WTC11 (cell line): ENCODE measurements at regions not wholly inside any gene's neighbourhood (a gene's known extent, or its start where the extent isn't known, plus 50 kb on each side); places are given as distances from the start of the nearest gene placed in this dataset.

Experiments
- ATAC-seq: fragments of 200-7000 bp; cut with Tn5 transposase; 2 replicates; pipeline ENCODE4 v1.10.0; 2021; ENCODE audit warnings: mild to moderate bottlenecking, moderate library complexity
- CTCF ChIA-PET: fragments of 300-600 bp; sonication (Branson Sonifier 250); formaldehyde crosslinking; loops from one replicate; lab custom pipeline; 2021; ENCODE audit warnings: antibody characterized with exemption; lab: Charles Lee
- POLR2A ChIA-PET: fragments of 350-600 bp; sonication (Branson Sonifier 250); formaldehyde crosslinking; loops from one replicate; lab custom pipeline; 2021; ENCODE audit warnings: antibody characterized with exemption; lab: Charles Lee
- DNase-seq: peaks from one replicate; pipeline ENCODE4 v3.0.0; 2021; ENCODE audit warnings: low spot score
- H3K27ac Mint-ChIP-seq: 2 replicates; pipeline ENCODE4 v1.8.0; 2021; ENCODE audit warnings: mixed read lengths
- H3K27me3 Mint-ChIP-seq: 2 replicates; pipeline ENCODE4 v1.8.0; 2021; ENCODE audit warnings: low read depth, mild to moderate bottlenecking, moderate library complexity, mixed read lengths
- H3K36me3 Mint-ChIP-seq: 2 replicates; pipeline ENCODE4 v1.8.0; 2021; ENCODE audit warnings: mixed read lengths
- H3K4me1 Mint-ChIP-seq: 2 replicates; pipeline ENCODE4 v1.8.0; 2022; ENCODE audit warnings: mixed read lengths
- H3K4me3 Mint-ChIP-seq: 2 replicates; pipeline ENCODE4 v1.8.0; 2021; ENCODE audit warnings: mild to moderate bottlenecking, moderate library complexity, mixed read lengths
- H3K9me3 Mint-ChIP-seq: 2 replicates; pipeline ENCODE4 v1.8.0; 2021; ENCODE audit warnings: mixed read lengths
- ATF1 ChIP-seq: sonication (generic); formaldehyde crosslinking; IDR thresholded peaks from 2 replicates; pipeline ENCODE4 v1.8.1; 2023; ENCODE audit warnings: mild to moderate bottlenecking, moderate library complexity, missing genetic modification reagents
- ATF6 ChIP-seq: sonication (generic); formaldehyde crosslinking; IDR thresholded peaks from 2 replicates; pipeline ENCODE4 v1.8.1; 2023; ENCODE audit warnings: mild to moderate bottlenecking, missing genetic modification reagents
- CBFB ChIP-seq: sonication (generic); formaldehyde crosslinking; IDR thresholded peaks from 2 replicates; pipeline ENCODE4 v1.8.1; 2022; ENCODE audit warnings: mild to moderate bottlenecking, low read depth, missing genetic modification reagents
- FOXJ3 ChIP-seq: sonication (generic); formaldehyde crosslinking; IDR thresholded peaks from 2 replicates; pipeline ENCODE4 v1.9.0; 2021; ENCODE audit warnings: missing genetic modification reagents, mild to moderate bottlenecking, borderline replicate concordance
- FOXK1 ChIP-seq: sonication (generic); formaldehyde crosslinking; IDR thresholded peaks from 2 replicates; pipeline ENCODE4 v1.8.0; 2022; ENCODE audit warnings: mild to moderate bottlenecking, moderate library complexity, missing genetic modification reagents
- FOXP4 ChIP-seq: sonication (generic); formaldehyde crosslinking; IDR thresholded peaks from 2 replicates; pipeline ENCODE4 v1.8.0; 2022; ENCODE audit warnings: mild to moderate bottlenecking, missing genetic modification reagents
- GRHL2 ChIP-seq: fragments of 250-450 bp; sonication (Bioruptor Pico); IDR thresholded peaks from 2 replicates; pipeline ENCODE4 v1.8.0; 2022; ENCODE audit warnings: mild to moderate bottlenecking, moderate library complexity; ENCODE audit not compliant: insufficient replicate concordance, severe bottlenecking
- IRF2 ChIP-seq: sonication (generic); formaldehyde crosslinking; IDR thresholded peaks from 2 replicates; pipeline ENCODE4 v1.8.0; 2022; ENCODE audit warnings: low read depth, missing genetic modification reagents, borderline replicate concordance
- MAX ChIP-seq: sonication (generic); formaldehyde crosslinking; IDR thresholded peaks from 2 replicates; pipeline ENCODE4 v1.8.0; 2022; ENCODE audit warnings: mild to moderate bottlenecking, missing genetic modification reagents
- NR2C2 ChIP-seq: sonication (generic); formaldehyde crosslinking; IDR thresholded peaks from 2 replicates; pipeline ENCODE4 v1.8.0; 2022; ENCODE audit warnings: mild to moderate bottlenecking, missing genetic modification reagents
- SMAD3 ChIP-seq: sonication (generic); formaldehyde crosslinking; IDR thresholded peaks from 2 replicates; pipeline ENCODE4 v1.8.0; 2022; ENCODE audit warnings: missing genetic modification reagents, mild to moderate bottlenecking, borderline replicate concordance
- TCF7 ChIP-seq: sonication (generic); formaldehyde crosslinking; IDR thresholded peaks from 2 replicates; pipeline ENCODE4 v1.8.0; 2022; ENCODE audit warnings: mild to moderate bottlenecking, low read depth, missing genetic modification reagents, moderate library complexity
- TP53 ChIP-seq: sonication (generic); formaldehyde crosslinking; IDR thresholded peaks from 2 replicates; pipeline ENCODE4 v1.8.1; 2023; ENCODE audit warnings: mild to moderate bottlenecking, missing genetic modification reagents
- USF2 ChIP-seq: sonication (generic); formaldehyde crosslinking; IDR thresholded peaks from 2 replicates; pipeline ENCODE4 v1.8.1; 2023; ENCODE audit warnings: mild to moderate bottlenecking, missing genetic modification reagents, moderate library complexity
- ZNF121 ChIP-seq: sonication (generic); formaldehyde crosslinking; IDR thresholded peaks from 2 replicates; pipeline ENCODE4 v1.8.0; 2023; ENCODE audit warnings: missing genetic modification reagents
- ZNF423 ChIP-seq: fragments of 250-450 bp; sonication (Bioruptor Pico); IDR thresholded peaks from 2 replicates; pipeline ENCODE4 v2.1.2; 2022; ENCODE audit warnings: mild to moderate bottlenecking, moderate library complexity
- ZNF425 ChIP-seq: fragments of 250-450 bp; sonication (Bioruptor Pico); conservative IDR thresholded peaks from 2 replicates; pipeline ENCODE4 v1.9.0; 2021; ENCODE audit warnings: mild to moderate bottlenecking

- Mint-ChIP-seq H3K4me3 (no peak overlapping the region), H3K27me3 (peaks cover 32% of the 10 kb centered on the region), H3K27ac (no peak overlapping the region), H3K36me3 (peaks cover 22% of the 10 kb centered on the region), H3K9me3 (peaks cover 61% of the 10 kb centered on the region), H3K4me1 (no peaks in the 10 kb centered on the region)
- ChIA-PET POLR2A (no interaction called here), CTCF (interaction anchor here (0.9 kb wide), 1 partner anchor 25 kb away, joined by 3 read pairs; no protein-coding TSS in a partner anchor)
- no peak for TF ChIP-seq CBFB (CRISPR knock-in tag)
- no peak for TF ChIP-seq FOXJ3 (CRISPR knock-in tag)
- no peak for TF ChIP-seq TP53 (CRISPR knock-in tag)
- no peak for TF ChIP-seq ZNF121 (CRISPR knock-in tag)
- no peak for TF ChIP-seq FOXK1 (CRISPR knock-in tag)
- TF ChIP-seq ZNF425: no peak
- TF ChIP-seq ATF6 (CRISPR knock-in tag): no peak
- TF ChIP-seq GRHL2: no peak
- no peak for TF ChIP-seq IRF2 (CRISPR knock-in tag)
- ATAC-seq (no peak), DNase-seq (no peak)
Measured at GRCh38 chr1:34316773-34317172, 140.1 kb downstream of the C1orf94 start.

DNA sequence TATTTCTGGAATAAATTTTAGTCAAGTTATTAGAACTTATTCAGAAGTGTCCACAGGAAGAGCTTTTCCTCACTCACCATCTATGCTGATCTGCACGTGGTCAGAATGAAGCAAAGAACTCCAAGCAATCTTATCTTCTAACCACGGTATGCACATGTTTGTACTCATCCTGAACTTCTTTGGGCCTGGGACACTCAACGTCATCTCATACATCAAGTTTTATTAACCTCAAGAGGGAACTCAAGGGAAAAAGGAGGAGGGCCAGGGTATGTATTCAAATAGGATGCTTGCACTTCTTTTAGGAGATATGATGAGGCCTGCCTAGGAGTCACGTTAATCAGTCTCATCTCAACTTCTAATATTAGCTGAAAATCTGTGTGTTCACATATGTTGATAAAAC is 142.5 kb downstream of the C1orf94 start:
- no peak for TF ChIP-seq SMAD3
- TF ChIP-seq ZNF121 (CRISPR knock-in tag): no peak
- Mint-ChIP-seq H3K4me1 (no peaks in the 10 kb centered on the region), H3K27me3 (peaks cover 36% of the 10 kb centered on the region), H3K9me3 (peaks cover 41% of the 10 kb centered on the region), H3K27ac (no peak overlapping the region), H3K4me3 (no peak overlapping the region), H3K36me3 (peaks cover 22% of the 10 kb centered on the region)
- CTCF ChIA-PET: no interaction called here
- DNase-seq: no peak
- ATAC-seq: no peak
- POLR2A ChIA-PET: no interaction called here

DNA sequence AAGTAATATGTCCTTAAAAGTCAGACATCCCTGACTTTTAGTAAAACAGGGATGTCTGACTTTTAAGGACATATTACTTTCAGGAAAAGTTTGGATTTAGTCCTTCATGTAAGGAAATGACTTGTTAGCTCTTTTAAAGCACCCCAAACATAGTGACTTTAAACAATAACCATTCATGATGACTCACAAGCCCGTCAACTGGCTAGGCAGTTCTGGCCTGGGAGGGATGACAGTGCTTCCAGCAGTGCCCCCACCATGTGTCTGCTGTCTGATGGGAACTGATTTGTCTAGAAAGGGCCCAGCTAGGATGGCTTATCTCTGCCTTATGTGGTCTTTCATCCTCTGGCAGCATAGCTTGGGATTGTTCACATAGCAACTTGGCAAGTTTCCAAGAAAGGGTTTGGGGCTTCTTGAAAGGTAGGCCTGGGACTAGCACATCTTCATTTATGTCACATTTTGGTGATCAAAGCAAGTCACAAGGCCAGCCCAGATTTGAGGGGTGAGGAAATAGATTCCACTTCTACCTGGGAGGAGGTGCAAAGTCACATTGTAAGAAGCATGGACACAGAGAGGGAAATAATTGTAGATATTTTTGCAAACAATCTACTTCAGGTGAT is 143.5 kb downstream of the C1orf94 start:
- POLR2A ChIA-PET: no interaction called here
- H3K36me3 Mint-ChIP-seq: peaks cover 18% of the 10 kb centered on the region
- no peak overlapping the region for H3K27ac Mint-ChIP-seq
- peaks cover 32% of the 10 kb centered on the region for H3K9me3 Mint-ChIP-seq
- CTCF ChIA-PET: no interaction called here
- DNase-seq (no peak), ATAC-seq (no peak)
- no peak overlapping the region for H3K4me3 Mint-ChIP-seq
- H3K27me3 Mint-ChIP-seq: peaks cover 36% of the 10 kb centered on the region
- no peak for TF ChIP-seq FOXP4 (CRISPR knock-in tag)
- no peak for TF ChIP-seq ZNF423 (CRISPR knock-in tag)
- no peak for TF ChIP-seq FOXK1 (CRISPR knock-in tag)
- no peak for TF ChIP-seq TCF7
- no peak for TF ChIP-seq ATF1 (CRISPR knock-in tag)
- no peak for TF ChIP-seq USF2 (CRISPR knock-in tag)
- TF ChIP-seq NR2C2 (CRISPR knock-in tag): no peak
- TF ChIP-seq MAX (CRISPR knock-in tag): no peak
- H3K4me1 Mint-ChIP-seq: no peaks in the 10 kb centered on the region
